Caco-2 (cell line): ENCODE measurements at regions not wholly inside any gene's neighbourhood (a gene's known extent, or its start where the extent isn't known, plus 50 kb on each side); places are given as distances from the start of the nearest gene placed in this dataset.

Source experiments
- BruUV-seq: library from RNA; stranded (reverse); fragments of 400-500 nt; replicated peaks from 2 replicates; lab custom pipeline; 2021; lab: Mats Ljungman, UMichigan
- CTCF ChIA-PET: fragments of 300-600 bp; sonication (Branson Sonifier 250); formaldehyde crosslinking; loops from one replicate; lab custom pipeline; 2022; ENCODE audit warnings: antibody characterized with exemption; lab: Charles Lee
- POLR2A ChIA-PET: fragments of 300-600 bp; sonication (Branson Sonifier 250); formaldehyde crosslinking; loops from one replicate; lab custom pipeline; 2022; ENCODE audit warnings: antibody characterized with exemption; lab: Charles Lee
- DNase-seq, 2 experiments: peaks; one replicate each; pipeline versions ENCODE4 v3.0.0 to v3.0.0-alpha.2; 2020 to 2022
- H3K27me3 ChIP-seq: replicated peaks from 2 replicates; pipeline ENCODE4 v1.6.0; 2011; ENCODE audit warnings: low read length; ENCODE audit not compliant: control insufficient read depth, insufficient read depth
- H3K36me3 ChIP-seq: 2 replicates; pipeline ENCODE4 v1.5.1; 2011; ENCODE audit warnings: low read length; ENCODE audit not compliant: control insufficient read depth, insufficient read depth
- H3K4me1 ChIP-seq: fragments of 250-450 bp; sonication (Bioruptor Pico); 2 replicates; pipeline ENCODE4 v1.5.1; 2020; ENCODE audit warnings: mild to moderate bottlenecking
- H3K4me3 ChIP-seq: 2 replicates; pipeline ENCODE4 v1.5.1; 2011; ENCODE audit warnings: low read depth, mild to moderate bottlenecking, control low read depth, low read length
- H3K9me3 ChIP-seq: fragments of 250-450 bp; sonication (Bioruptor Pico); 2 replicates; pipeline ENCODE4 v1.5.1; 2020; ENCODE audit warnings: mild to moderate bottlenecking, moderate library complexity
- H3K27ac Mint-ChIP-seq: one replicate; pipeline ENCODE4 v1.8.0; 2022; ENCODE audit warnings: mixed read lengths; ENCODE audit not compliant: unreplicated experiment
- H3K27me3 Mint-ChIP-seq: one replicate; pipeline ENCODE4 v1.8.0; 2022; ENCODE audit warnings: mixed read lengths; ENCODE audit not compliant: insufficient read depth, unreplicated experiment
- H3K36me3 Mint-ChIP-seq: one replicate; pipeline ENCODE4 v1.8.0; 2022; ENCODE audit warnings: mild to moderate bottlenecking, mixed read lengths; ENCODE audit not compliant: insufficient read depth, unreplicated experiment
- H3K4me1 Mint-ChIP-seq: one replicate; pipeline ENCODE4 v1.8.0; 2022; ENCODE audit warnings: low read depth, mixed read lengths; ENCODE audit not compliant: unreplicated experiment
- H3K4me3 Mint-ChIP-seq: one replicate; pipeline ENCODE4 v1.8.0; 2022; ENCODE audit warnings: mild to moderate bottlenecking, moderate library complexity, mixed read lengths; ENCODE audit not compliant: unreplicated experiment
- H3K9me3 Mint-ChIP-seq: one replicate; pipeline ENCODE4 v1.8.0; 2022; ENCODE audit warnings: mixed read lengths; ENCODE audit not compliant: unreplicated experiment
- intact Hi-C: fragments of 100-400 bp; cut with micrococcal nuclease; formaldehyde crosslinking; loops from one replicate; pipeline ENCODE4 v1.10.0; 2022; ENCODE audit not compliant: unreplicated experiment
- TF ChIP-seq, protein P1 (sequence below), 2 experiments: fragments of 200-600 bp in 1 of 2; IDR thresholded peaks; 1 replicate in 1 of 2; 2 replicates in 1 of 2; pipeline versions ENCODE4 v1.5.1 to v1.8.0; 2011 to 2022; ENCODE audit warnings: antibody characterized with exemption in 1 of 2, control low read depth in 1 of 2, inconsistent platforms in 1 of 2, low read depth in 1 of 2, low read length in 1 of 2, mild to moderate bottlenecking in 1 of 2, moderate library complexity in 1 of 2; ENCODE audit not compliant: insufficient read depth in 1 of 2, severe bottlenecking in 1 of 2, unreplicated experiment in 1 of 2

DNA sequence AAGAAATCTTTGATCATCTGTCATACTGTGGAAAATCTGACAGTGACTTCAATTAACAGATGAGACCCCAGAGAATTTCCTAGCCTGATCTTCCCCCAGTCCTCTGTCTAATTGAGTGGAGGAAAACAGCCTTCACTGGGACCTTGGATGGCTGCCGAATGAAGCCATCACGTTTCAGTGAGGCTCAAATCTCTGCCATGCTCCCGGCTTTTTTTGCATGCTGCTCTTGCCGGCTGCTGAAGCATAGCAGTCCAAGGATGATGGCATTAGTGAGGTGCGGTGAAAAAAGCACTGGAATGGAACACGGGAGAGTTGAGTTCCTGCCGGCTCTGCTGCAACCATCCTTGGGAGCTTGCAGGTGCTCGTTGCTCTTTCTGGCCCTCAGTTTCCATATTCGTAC is 430.5 kb downstream of the SLC4A3 start:
- H3K9me3 Mint-ChIP-seq: peaks cover 19% of the 10 kb centered on the region
- no peak overlapping the region for H3K4me3 ChIP-seq
- BruUV-seq: no TSS peak
- peaks cover 16% of the 10 kb centered on the region for H3K27me3 Mint-ChIP-seq
- DNase-seq: no peak
- peaks cover 4% of the 10 kb centered on the region for H3K4me1 Mint-ChIP-seq
- H3K36me3 Mint-ChIP-seq: no peaks in the 10 kb centered on the region
- CTCF ChIA-PET: interaction anchor here (0.6 kb wide), 1 partner anchor 184 kb away, joined by 3 read pairs; no protein-coding TSS in a partner anchor
- H3K4me1 ChIP-seq: no peaks in the 10 kb centered on the region
- H3K9me3 ChIP-seq: no peaks in the 10 kb centered on the region
- no peak overlapping the region for H3K4me3 Mint-ChIP-seq
- intact Hi-C loops: loop anchor here (5.0 kb wide), 1 partner anchor 154 kb away; no protein-coding TSS in a partner anchor
- H3K27me3 ChIP-seq: no peaks in the 10 kb centered on the region
- no peak overlapping the region for H3K27ac Mint-ChIP-seq
- H3K36me3 ChIP-seq: no peaks in the 10 kb centered on the region
- TF ChIP-seq, protein P1, sequence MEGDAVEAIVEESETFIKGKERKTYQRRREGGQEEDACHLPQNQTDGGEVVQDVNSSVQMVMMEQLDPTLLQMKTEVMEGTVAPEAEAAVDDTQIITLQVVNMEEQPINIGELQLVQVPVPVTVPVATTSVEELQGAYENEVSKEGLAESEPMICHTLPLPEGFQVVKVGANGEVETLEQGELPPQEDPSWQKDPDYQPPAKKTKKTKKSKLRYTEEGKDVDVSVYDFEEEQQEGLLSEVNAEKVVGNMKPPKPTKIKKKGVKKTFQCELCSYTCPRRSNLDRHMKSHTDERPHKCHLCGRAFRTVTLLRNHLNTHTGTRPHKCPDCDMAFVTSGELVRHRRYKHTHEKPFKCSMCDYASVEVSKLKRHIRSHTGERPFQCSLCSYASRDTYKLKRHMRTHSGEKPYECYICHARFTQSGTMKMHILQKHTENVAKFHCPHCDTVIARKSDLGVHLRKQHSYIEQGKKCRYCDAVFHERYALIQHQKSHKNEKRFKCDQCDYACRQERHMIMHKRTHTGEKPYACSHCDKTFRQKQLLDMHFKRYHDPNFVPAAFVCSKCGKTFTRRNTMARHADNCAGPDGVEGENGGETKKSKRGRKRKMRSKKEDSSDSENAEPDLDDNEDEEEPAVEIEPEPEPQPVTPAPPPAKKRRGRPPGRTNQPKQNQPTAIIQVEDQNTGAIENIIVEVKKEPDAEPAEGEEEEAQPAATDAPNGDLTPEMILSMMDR (IDR thresholded peaks at IDR 0.05; ENCODE audit: insufficient read depth in 1 of 2, low read depth in 1 of 2, low read length in 1 of 2, severe bottlenecking in 1 of 2, unreplicated experiment in 1 of 2): no peak
- POLR2A ChIA-PET: no interaction called here

DNA sequence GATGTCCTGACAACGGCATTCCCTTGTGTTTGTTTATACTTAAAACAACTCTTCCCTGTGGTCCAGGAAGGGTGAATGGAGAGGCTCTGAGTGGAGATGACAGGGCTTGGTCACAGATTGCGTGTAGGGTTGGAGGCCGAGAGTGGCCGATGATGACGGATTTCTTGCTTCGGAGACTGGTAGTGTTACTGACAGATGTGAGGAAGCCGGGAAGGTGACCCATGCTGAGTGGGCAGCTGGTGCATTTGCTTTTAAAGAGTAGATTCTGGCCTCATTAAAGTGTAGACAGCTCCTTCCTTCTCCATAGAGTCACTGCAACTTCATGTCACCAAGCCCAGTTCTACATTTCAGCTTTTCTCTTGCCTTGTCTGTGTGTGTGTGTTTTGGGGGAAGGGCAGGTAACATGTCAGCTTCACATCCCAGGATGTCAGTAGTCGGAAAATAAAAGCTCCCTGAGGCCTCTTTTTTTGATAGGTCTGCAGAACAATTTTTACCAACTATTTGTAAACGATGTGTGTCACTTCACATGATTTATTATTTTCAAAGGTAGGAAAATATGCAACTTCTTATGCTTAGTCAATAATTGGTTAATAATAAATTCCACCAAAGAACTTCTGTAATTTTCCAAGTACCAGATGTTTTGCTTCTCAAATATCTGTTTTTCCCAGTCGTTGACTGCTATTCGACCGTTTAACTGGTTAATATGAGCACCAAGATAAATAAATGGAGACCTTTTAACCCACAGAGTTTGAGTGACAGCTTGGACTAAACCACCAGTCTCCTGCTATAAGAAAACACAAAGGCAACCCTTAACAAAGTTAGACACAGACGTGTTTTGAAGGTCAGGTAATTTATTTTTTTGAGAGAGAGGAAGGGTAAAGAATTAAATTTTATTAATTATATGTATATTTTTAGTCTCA is 436.9 kb downstream of the SLC4A3 start:
- CTCF ChIA-PET: no interaction called here
- Mint-ChIP-seq H3K4me3 (no peak overlapping the region), H3K27ac (no peak overlapping the region), H3K9me3 (no peaks in the 10 kb centered on the region), H3K27me3 (peaks cover 11% of the 10 kb centered on the region), H3K36me3 (no peaks in the 10 kb centered on the region), H3K4me1 (no peaks in the 10 kb centered on the region)
- TF ChIP-seq, protein P1 (IDR thresholded peaks at IDR 0.05; ENCODE audit: insufficient read depth in 1 of 2, low read depth in 1 of 2, low read length in 1 of 2, severe bottlenecking in 1 of 2, unreplicated experiment in 1 of 2): no peak
- DNase-seq: no peak
- Histone ChIP-seq H3K4me3 (no peak overlapping the region), H3K4me1 (no peaks in the 10 kb centered on the region), H3K36me3 (no peaks in the 10 kb centered on the region), H3K9me3 (no peaks in the 10 kb centered on the region), H3K27me3 (no peaks in the 10 kb centered on the region)
- POLR2A ChIA-PET: no interaction called here
- intact Hi-C loops: no loop called here
- BruUV-seq: no TSS peak

DNA sequence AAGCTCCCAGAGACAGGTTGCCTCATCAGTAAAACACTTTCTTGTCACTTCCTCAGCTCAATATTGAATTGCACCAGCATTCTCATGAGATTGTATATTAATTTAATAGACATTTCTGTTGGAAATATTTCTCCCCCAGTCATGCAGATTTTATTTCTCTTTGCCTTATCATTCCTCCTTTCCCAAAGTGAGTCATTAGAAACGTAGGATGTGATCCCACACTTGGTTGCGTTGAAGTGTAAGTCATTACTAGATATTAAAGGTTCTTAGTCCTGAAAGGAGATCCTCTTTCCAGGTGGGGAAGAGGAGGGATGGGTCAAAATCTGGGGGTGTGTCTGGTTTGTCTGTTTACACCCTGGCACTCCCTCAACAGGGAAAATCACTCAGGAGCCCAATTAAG is 438.2 kb downstream of the SLC4A3 start:
- H3K9me3 ChIP-seq: no peaks in the 10 kb centered on the region
- Mint-ChIP-seq H3K4me1 (no peaks in the 10 kb centered on the region), H3K36me3 (no peaks in the 10 kb centered on the region), H3K27ac (no peak overlapping the region), H3K4me3 (no peak overlapping the region), H3K27me3 (peaks cover 6% of the 10 kb centered on the region), H3K9me3 (no peaks in the 10 kb centered on the region)
- intact Hi-C loops: no loop called here
- POLR2A ChIA-PET: no interaction called here
- H3K4me3 ChIP-seq: no peak overlapping the region
- TF ChIP-seq, protein P1 (IDR thresholded peaks at IDR 0.05; ENCODE audit: insufficient read depth in 1 of 2, low read depth in 1 of 2, low read length in 1 of 2, severe bottlenecking in 1 of 2, unreplicated experiment in 1 of 2): no peak
- no peak for DNase-seq
- CTCF ChIA-PET: no interaction called here
- no TSS peak for BruUV-seq
- H3K4me1 ChIP-seq: no peaks in the 10 kb centered on the region
- H3K36me3 ChIP-seq: no peaks in the 10 kb centered on the region
- H3K27me3 ChIP-seq: no peaks in the 10 kb centered on the region
